NCI-H345 treated with DMSO at 0.1 percent for 48 hours (cell line): ENCODE measurements at regions not wholly inside any gene's neighbourhood (a gene's known extent, or its start where the extent isn't known, plus 50 kb on each side); places are given as distances from the start of the nearest gene placed in this dataset.
"Not testable (repeated sequence)": the region's sequence is repeated elsewhere in the genome, so short reads cannot be mapped to it uniquely, and the experiment has no call there.

Source experiments
- DNase-seq: peaks from one replicate; lab custom pipeline; 2025; ENCODE audit not compliant: unreplicated experiment; lab: John Stamatoyannopoulos, UW

GRCh38 chr9:82489201-82489821 is 500.7 kb downstream of the SPATA31D1 start:
- no peak for DNase-seq

- DNase-seq = no peak
These were observed 501.5 kb downstream of the SPATA31D1 start for GRCh38 chr9:82490019-82490499.

- not testable (repeated sequence) for DNase-seq
These were observed 502.2 kb downstream of the SPATA31D1 start for GRCh38 chr9:82490821-82491220.

- no peak for DNase-seq
These were observed 503.0 kb downstream of the SPATA31D1 start for GRCh38 chr9:82491604-82492003.

- no peak for DNase-seq
These were observed 503.7 kb downstream of the SPATA31D1 start for GRCh38 chr9:82492274-82492673.

GRCh38 chr9:82495884-82496777 is 507.6 kb downstream of the SPATA31D1 start:
- DNase-seq = no peak

- no peak for DNase-seq
These were observed 510.2 kb downstream of the SPATA31D1 start for GRCh38 chr9:82498541-82499317.

GRCh38 chr9:82499337-82499736 is 510.8 kb downstream of the SPATA31D1 start:
- no peak for DNase-seq

- DNase-seq = no peak
These were observed 516.0 kb downstream of the SPATA31D1 start for GRCh38 chr9:82504620-82505019.

- DNase-seq = no peak
These were observed 523.1 kb downstream of the SPATA31D1 start for GRCh38 chr9:82511626-82512025.

GRCh38 chr9:82512728-82513127 is 524.2 kb downstream of the SPATA31D1 start:
- DNase-seq = no peak

GRCh38 chr9:82513242-82513751 is 524.7 kb downstream of the SPATA31D1 start:
- DNase-seq = no peak

- no peak for DNase-seq
These were observed 525.6 kb downstream of the SPATA31D1 start for GRCh38 chr9:82513976-82514735.

- no peak for DNase-seq
These were observed 530.3 kb downstream of the SPATA31D1 start for GRCh38 chr9:82518868-82519267.

GRCh38 chr9:82519332-82519731 is 530.8 kb downstream of the SPATA31D1 start:
- DNase-seq = no peak

GRCh38 chr9:82524407-82524806 is 535.8 kb downstream of the SPATA31D1 start:
- no peak for DNase-seq

- no peak for DNase-seq
These were observed 536.4 kb downstream of the RASEF start for GRCh38 chr9:82526577-82526976.

GRCh38 chr9:82531795-82532194 is 531.1 kb downstream of the RASEF start:
- no peak for DNase-seq

- DNase-seq = no peak
These were observed 530.3 kb downstream of the RASEF start for GRCh38 chr9:82532504-82533180.

- DNase-seq = no peak
These were observed 527.4 kb downstream of the RASEF start for GRCh38 chr9:82535432-82535998.
